GM18868 (cell line): ENCODE measurements at regions not wholly inside any gene's neighbourhood (a gene's known extent, or its start where the extent isn't known, plus 50 kb on each side); places are given as distances from the start of the nearest gene placed in this dataset.
"Not testable (repeated sequence)": the region's sequence is repeated elsewhere in the genome, so short reads cannot be mapped to it uniquely, and the experiment has no call there.

Source experiments
- ATAC-seq: cut with Tn5 transposase; IDR thresholded peaks from one replicate; pipeline ENCODE4 v1.9.1; 2021; ENCODE audit warnings: mild to moderate bottlenecking, moderate library complexity; ENCODE audit not compliant: unreplicated experiment

- no peak for ATAC-seq
Observed at GRCh38 chr18:40346146-40346545, 1608.9 kb upstream of the PIK3C3 start.

GRCh38 chr18:40341701-40342100 is 1613.3 kb upstream of the PIK3C3 start:
- ATAC-seq: no peak

GRCh38 chr18:40338284-40338683 is 1616.8 kb upstream of the PIK3C3 start:
- no peak for ATAC-seq

- no peak for ATAC-seq
Observed at GRCh38 chr18:40326985-40327384, 1628.0 kb upstream of the PIK3C3 start.

- ATAC-seq: no peak
Observed at GRCh38 chr18:40325988-40326387, 1629.0 kb upstream of the PIK3C3 start.

GRCh38 chr18:40314199-40314598 is 1640.8 kb upstream of the PIK3C3 start:
- ATAC-seq: no peak

GRCh38 chr18:40313030-40313642 is 1641.9 kb upstream of the PIK3C3 start:
- no peak for ATAC-seq

- no peak for ATAC-seq
Observed at GRCh38 chr18:40307627-40308026, 1647.4 kb upstream of the PIK3C3 start.

GRCh38 chr18:40296717-40297413 is 1658.2 kb upstream of the PIK3C3 start:
- ATAC-seq: no peak

GRCh38 chr18:40292985-40293710 is 1661.9 kb upstream of the PIK3C3 start:
- ATAC-seq: no peak

GRCh38 chr18:40283560-40283959 is 1671.5 kb upstream of the PIK3C3 start:
- ATAC-seq: no peak

- not testable (repeated sequence) for ATAC-seq
Observed at GRCh38 chr18:40281356-40281755, 1673.7 kb upstream of the PIK3C3 start.

- ATAC-seq: no peak
Observed at GRCh38 chr18:40274618-40275196, 1680.3 kb upstream of the PIK3C3 start.

- ATAC-seq: no peak
Observed at GRCh38 chr18:40272630-40273231, 1682.3 kb upstream of the PIK3C3 start.

GRCh38 chr18:40259115-40259835 is 1695.8 kb upstream of the PIK3C3 start:
- no peak for ATAC-seq

GRCh38 chr18:40258311-40258710 is 1696.7 kb upstream of the PIK3C3 start:
- ATAC-seq: no peak

- ATAC-seq: no peak
Observed at GRCh38 chr18:40250236-40250635, 1704.8 kb upstream of the PIK3C3 start.

GRCh38 chr18:40249390-40250080 is 1705.5 kb upstream of the PIK3C3 start:
- no peak for ATAC-seq

- not testable (repeated sequence) for ATAC-seq
Observed at GRCh38 chr18:40245612-40246011, 1709.4 kb upstream of the PIK3C3 start.

- ATAC-seq: no peak
Observed at GRCh38 chr18:40243607-40244006, 1711.4 kb upstream of the PIK3C3 start.
